ENCODE measurements at regions not wholly inside any gene's neighbourhood (a gene's known extent, or its start where the extent isn't known, plus 50 kb on each side); places are given as distances from the start of the nearest gene placed in this dataset.

GRCh38 chr3:145953316-145953715 lies 207.7 kb downstream of the PLOD2 start:
- no peak for TF ChIP-seq CTCF (IDR thresholded peaks at IDR 0.05; ENCODE audit: unreplicated experiment in 3 of 3)
- Mint-ChIP-seq H3K4me1 (peaks cover 12% of the 10 kb centered on the region), H3K4me3 (no peak overlapping the region), H3K36me3 (ENCODE audit: low read depth) (no peaks in the 10 kb centered on the region), H3K27ac (no peak overlapping the region), H3K9me3 (no peaks in the 10 kb centered on the region), H3K27me3 (ENCODE audit: low read depth) (no peaks in the 10 kb centered on the region)

GRCh38 chr3:145959457-145960088 lies 201.4 kb downstream of the PLOD2 start:
- Mint-ChIP-seq H3K36me3 (ENCODE audit: low read depth) (no peaks in the 10 kb centered on the region), H3K4me3 (no peak overlapping the region), H3K4me1 (peaks cover 14% of the 10 kb centered on the region), H3K27me3 (ENCODE audit: low read depth) (no peaks in the 10 kb centered on the region), H3K9me3 (no peaks in the 10 kb centered on the region), H3K27ac (no peak overlapping the region)
- no peak for TF ChIP-seq CTCF (IDR thresholded peaks at IDR 0.05; ENCODE audit: unreplicated experiment in 3 of 3)

- no peaks in the 10 kb centered on the region for H3K27me3 Mint-ChIP-seq (ENCODE audit: low read depth)
- H3K4me1 Mint-ChIP-seq: peaks cover 8% of the 10 kb centered on the region
- TF ChIP-seq CTCF (IDR thresholded peaks at IDR 0.05; ENCODE audit: unreplicated experiment in 3 of 3): no peak
- no peak overlapping the region for H3K27ac Mint-ChIP-seq
- H3K9me3 Mint-ChIP-seq: no peaks in the 10 kb centered on the region
- no peak overlapping the region for H3K4me3 Mint-ChIP-seq
- no peaks in the 10 kb centered on the region for H3K36me3 Mint-ChIP-seq (ENCODE audit: low read depth)
These were observed 197.9 kb downstream of the PLOD2 start for GRCh38 chr3:145963111-145963510.

GRCh38 chr3:145967043-145967442 lies 193.9 kb downstream of the PLOD2 start:
- no peaks in the 10 kb centered on the region for H3K4me1 Mint-ChIP-seq
- H3K27me3 Mint-ChIP-seq (ENCODE audit: low read depth): no peaks in the 10 kb centered on the region
- H3K4me3 Mint-ChIP-seq: no peak overlapping the region
- no peak overlapping the region for H3K27ac Mint-ChIP-seq
- TF ChIP-seq CTCF (IDR thresholded peaks at IDR 0.05; ENCODE audit: unreplicated experiment in 3 of 3): no peak
- H3K36me3 Mint-ChIP-seq (ENCODE audit: low read depth): no peaks in the 10 kb centered on the region
- no peaks in the 10 kb centered on the region for H3K9me3 Mint-ChIP-seq

GRCh38 chr3:145971186-145971585 lies 189.8 kb downstream of the PLOD2 start:
- Mint-ChIP-seq H3K27ac (no peak overlapping the region), H3K4me3 (no peak overlapping the region), H3K36me3 (ENCODE audit: low read depth) (no peaks in the 10 kb centered on the region), H3K9me3 (no peaks in the 10 kb centered on the region), H3K4me1 (no peaks in the 10 kb centered on the region), H3K27me3 (ENCODE audit: low read depth) (no peaks in the 10 kb centered on the region)
- TF ChIP-seq CTCF (IDR thresholded peaks at IDR 0.05; ENCODE audit: unreplicated experiment in 3 of 3): no peak

GRCh38 chr3:145972851-145973250 lies 188.1 kb downstream of the PLOD2 start:
- Mint-ChIP-seq H3K27ac (no peak overlapping the region), H3K4me1 (no peaks in the 10 kb centered on the region), H3K9me3 (no peaks in the 10 kb centered on the region), H3K36me3 (ENCODE audit: low read depth) (no peaks in the 10 kb centered on the region), H3K4me3 (no peak overlapping the region), H3K27me3 (ENCODE audit: low read depth) (no peaks in the 10 kb centered on the region)
- TF ChIP-seq CTCF (IDR thresholded peaks at IDR 0.05; ENCODE audit: unreplicated experiment in 3 of 3): no peak
